ENCODE measurements at regions not wholly inside any gene's neighbourhood (a gene's known extent, or its start where the extent isn't known, plus 50 kb on each side); places are given as distances from the start of the nearest gene placed in this dataset.

GRCh38 chr11:29959488-29959887, 57.3 kb downstream of the KCNA4 start:
- DNase-seq (ENCODE audit: low read depth), result no peak

GRCh38 chr11:29957431-29957830, 59.4 kb downstream of the KCNA4 start:
- DNase-seq (ENCODE audit: low read depth), result no peak

GRCh38 chr11:29956076-29956556, 60.7 kb downstream of the KCNA4 start:
- DNase-seq (ENCODE audit: low read depth), result no peak

GRCh38 chr11:29943347-29943746, 73.5 kb downstream of the KCNA4 start:
- DNase-seq (ENCODE audit: low read depth), result no peak

- no peak for DNase-seq (ENCODE audit: low read depth)
These were observed 79.3 kb downstream of the KCNA4 start for GRCh38 chr11:29937526-29937925.

GRCh38 chr11:29934115-29934638, 82.7 kb downstream of the KCNA4 start:
- DNase-seq (ENCODE audit: low read depth), result no peak

GRCh38 chr11:29916040-29916439, 100.8 kb downstream of the KCNA4 start:
- no peak for DNase-seq (ENCODE audit: low read depth)

GRCh38 chr11:29914203-29914930, 102.5 kb downstream of the KCNA4 start:
- no peak for DNase-seq (ENCODE audit: low read depth)

GRCh38 chr11:29913352-29913751, 103.5 kb downstream of the KCNA4 start:
- DNase-seq (ENCODE audit: low read depth), result no peak

GRCh38 chr11:29900382-29900781, 116.4 kb downstream of the KCNA4 start:
- no peak for DNase-seq (ENCODE audit: low read depth)

GRCh38 chr11:29879560-29879959, 137.3 kb downstream of the KCNA4 start:
- DNase-seq (ENCODE audit: low read depth), result no peak

- DNase-seq (ENCODE audit: low read depth), result no peak
These were observed 140.6 kb downstream of the KCNA4 start for GRCh38 chr11:29876192-29876591.

- DNase-seq (ENCODE audit: low read depth), result no peak
These were observed 169.6 kb downstream of the KCNA4 start for GRCh38 chr11:29847219-29847618.

- no peak for DNase-seq (ENCODE audit: low read depth)
These were observed 172.0 kb downstream of the KCNA4 start for GRCh38 chr11:29844701-29845379.

GRCh38 chr11:29844031-29844430, 172.8 kb downstream of the KCNA4 start:
- DNase-seq (ENCODE audit: low read depth), result no peak

- DNase-seq (ENCODE audit: low read depth), result no peak
These were observed 174.8 kb downstream of the KCNA4 start for GRCh38 chr11:29842061-29842460.

GRCh38 chr11:29826878-29827277, 190.0 kb downstream of the KCNA4 start:
- DNase-seq (ENCODE audit: low read depth), result no peak

- no peak for DNase-seq (ENCODE audit: low read depth)
These were observed 200.5 kb downstream of the KCNA4 start for GRCh38 chr11:29816359-29816758.

- no peak for DNase-seq (ENCODE audit: low read depth)
These were observed 207.7 kb downstream of the KCNA4 start for GRCh38 chr11:29809121-29809520.

GRCh38 chr11:29802522-29802921, 214.3 kb downstream of the KCNA4 start:
- DNase-seq (ENCODE audit: low read depth), result no peak

GRCh38 chr11:29801561-29801960, 215.3 kb downstream of the KCNA4 start:
- DNase-seq (ENCODE audit: low read depth), result no peak

GRCh38 chr11:29786092-29786491, 230.7 kb downstream of the KCNA4 start:
- no peak for DNase-seq (ENCODE audit: low read depth)

GRCh38 chr11:29783506-29783905, 233.3 kb downstream of the KCNA4 start:
- no peak for DNase-seq (ENCODE audit: low read depth)
